ENCODE measurements at regions not wholly inside any gene's neighbourhood (a gene's known extent, or its start where the extent isn't known, plus 50 kb on each side); places are given as distances from the start of the nearest gene placed in this dataset.

DNA sequence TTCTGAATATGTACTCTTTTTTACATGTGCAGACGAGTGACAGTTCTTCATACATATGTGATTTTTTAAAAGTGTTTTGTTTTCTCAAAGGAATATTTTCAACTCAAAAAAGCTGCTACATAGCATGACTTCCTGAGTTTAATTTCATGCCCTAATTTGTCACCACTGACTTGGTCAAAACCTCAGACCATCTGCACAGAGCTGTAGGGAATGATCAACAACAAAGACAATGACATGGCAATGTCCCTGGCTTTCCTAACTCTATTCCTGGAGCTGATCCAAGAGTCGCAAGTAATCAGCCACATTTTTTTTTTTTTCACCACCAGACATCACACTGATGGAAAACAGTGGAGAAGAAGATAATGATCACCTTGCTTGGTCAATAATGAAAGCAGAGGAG lies 97.7 kb downstream of the TMA16 start:
- TF ChIP-seq CTCF (IDR thresholded peaks at IDR 0.05; ENCODE audit: unreplicated experiment): no peak
- Mint-ChIP-seq H3K27ac (no peak overlapping the region), H3K9me3 (peaks cover 3% of the 10 kb centered on the region), H3K36me3 (no peaks in the 10 kb centered on the region), H3K4me1 (no peaks in the 10 kb centered on the region), H3K27me3 (ENCODE audit: low read depth) (peaks cover 2% of the 10 kb centered on the region), H3K4me3 (no peak overlapping the region)
- DNase-seq (ENCODE audit: low spot score in 2 of 2, unreplicated experiment in 2 of 2): no peak

DNA sequence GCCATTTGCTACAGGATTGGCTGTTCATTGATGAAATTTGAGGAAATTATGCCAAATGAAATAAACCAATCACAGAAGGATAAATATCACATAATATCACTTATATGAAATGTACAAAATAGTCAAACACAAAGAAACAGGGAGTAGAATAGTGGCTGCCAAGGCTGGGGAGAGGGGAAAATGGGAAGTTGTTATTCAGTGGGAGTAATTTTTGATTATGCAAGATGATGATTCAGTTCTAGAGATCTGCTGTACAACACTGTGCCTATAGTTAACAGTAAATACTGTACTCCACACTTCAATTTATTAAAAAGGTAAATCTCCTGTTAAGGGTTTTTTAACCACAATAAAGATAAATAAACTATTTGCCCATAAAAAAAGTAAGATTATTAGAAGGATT lies 101.1 kb downstream of the TMA16 start:
- no peaks in the 10 kb centered on the region for H3K4me1 Mint-ChIP-seq
- no peak for TF ChIP-seq CTCF (IDR thresholded peaks at IDR 0.05; ENCODE audit: unreplicated experiment)
- peaks cover 2% of the 10 kb centered on the region for H3K27me3 Mint-ChIP-seq (ENCODE audit: low read depth)

GRCh38 chr4:163598028-163598427 lies 103.5 kb downstream of the TMA16 start:
- no peaks in the 10 kb centered on the region for H3K36me3 Mint-ChIP-seq
- H3K27me3 Mint-ChIP-seq (ENCODE audit: low read depth): no peaks in the 10 kb centered on the region
- H3K27ac Mint-ChIP-seq: no peak overlapping the region
- H3K9me3 Mint-ChIP-seq: no peaks in the 10 kb centered on the region
- H3K4me1 Mint-ChIP-seq: no peaks in the 10 kb centered on the region
- DNase-seq (ENCODE audit: low spot score in 2 of 2, unreplicated experiment in 2 of 2): no peak
- no peak overlapping the region for H3K4me3 Mint-ChIP-seq
- no peak for TF ChIP-seq CTCF (IDR thresholded peaks at IDR 0.05; ENCODE audit: unreplicated experiment)

More for the DNA sequence above, 101.1 kb downstream of the TMA16 start:
- H3K9me3 Mint-ChIP-seq: no peaks in the 10 kb centered on the region
- DNase-seq (ENCODE audit: low spot score in 2 of 2, unreplicated experiment in 2 of 2): no peak
- H3K27ac Mint-ChIP-seq: no peak overlapping the region
- no peak overlapping the region for H3K4me3 Mint-ChIP-seq
- H3K36me3 Mint-ChIP-seq: no peaks in the 10 kb centered on the region

DNA sequence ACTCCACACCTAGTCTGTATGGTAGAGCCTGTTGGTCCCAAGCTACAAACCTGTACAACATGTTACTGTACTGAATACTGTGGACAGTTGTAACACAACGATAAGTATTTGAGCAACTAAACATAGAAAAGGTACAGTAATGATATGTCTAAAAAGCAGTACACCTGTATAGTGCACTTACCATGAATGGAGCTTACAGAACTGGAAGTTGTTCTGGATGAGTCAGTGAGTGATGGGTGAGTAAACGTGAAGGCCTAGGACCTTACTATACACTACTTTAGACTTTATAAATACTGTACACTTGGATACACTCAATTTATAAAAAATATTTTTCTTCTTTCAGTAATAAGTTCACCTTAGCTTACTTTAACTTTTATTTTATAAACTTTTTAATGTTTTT lies 104.0 kb downstream of the TMA16 start:
- H3K27me3 Mint-ChIP-seq (ENCODE audit: low read depth): peaks cover under 1% of the 10 kb centered on the region
- H3K27ac Mint-ChIP-seq: no peak overlapping the region
- no peaks in the 10 kb centered on the region for H3K9me3 Mint-ChIP-seq
- TF ChIP-seq CTCF (IDR thresholded peaks at IDR 0.05; ENCODE audit: unreplicated experiment): no peak
- DNase-seq (ENCODE audit: low spot score in 2 of 2, unreplicated experiment in 2 of 2): no peak
- H3K36me3 Mint-ChIP-seq: no peaks in the 10 kb centered on the region
- H3K4me3 Mint-ChIP-seq: no peak overlapping the region
- H3K4me1 Mint-ChIP-seq: no peaks in the 10 kb centered on the region

GRCh38 chr4:163600727-163601126 lies 106.2 kb downstream of the TMA16 start:
- DNase-seq (ENCODE audit: low spot score in 2 of 2, unreplicated experiment in 2 of 2): no peak
- Mint-ChIP-seq H3K4me1 (no peaks in the 10 kb centered on the region), H3K27ac (no peak overlapping the region), H3K36me3 (no peaks in the 10 kb centered on the region), H3K9me3 (no peaks in the 10 kb centered on the region), H3K4me3 (no peak overlapping the region), H3K27me3 (ENCODE audit: low read depth) (peaks cover 2% of the 10 kb centered on the region)
- TF ChIP-seq CTCF (IDR thresholded peaks at IDR 0.05; ENCODE audit: unreplicated experiment): no peak

GRCh38 chr4:163603257-163603656 lies 108.8 kb downstream of the TMA16 start:
- Mint-ChIP-seq H3K4me1 (no peaks in the 10 kb centered on the region), H3K9me3 (no peaks in the 10 kb centered on the region), H3K4me3 (no peak overlapping the region), H3K27ac (no peak overlapping the region), H3K27me3 (ENCODE audit: low read depth) (peaks cover 2% of the 10 kb centered on the region), H3K36me3 (no peaks in the 10 kb centered on the region)
- TF ChIP-seq CTCF (IDR thresholded peaks at IDR 0.05; ENCODE audit: unreplicated experiment): no peak
- DNase-seq (ENCODE audit: low spot score in 2 of 2, unreplicated experiment in 2 of 2): no peak
